ENCODE measurements at regions not wholly inside any gene's neighbourhood (a gene's known extent, or its start where the extent isn't known, plus 50 kb on each side); places are given as distances from the start of the nearest gene placed in this dataset.

DNA sequence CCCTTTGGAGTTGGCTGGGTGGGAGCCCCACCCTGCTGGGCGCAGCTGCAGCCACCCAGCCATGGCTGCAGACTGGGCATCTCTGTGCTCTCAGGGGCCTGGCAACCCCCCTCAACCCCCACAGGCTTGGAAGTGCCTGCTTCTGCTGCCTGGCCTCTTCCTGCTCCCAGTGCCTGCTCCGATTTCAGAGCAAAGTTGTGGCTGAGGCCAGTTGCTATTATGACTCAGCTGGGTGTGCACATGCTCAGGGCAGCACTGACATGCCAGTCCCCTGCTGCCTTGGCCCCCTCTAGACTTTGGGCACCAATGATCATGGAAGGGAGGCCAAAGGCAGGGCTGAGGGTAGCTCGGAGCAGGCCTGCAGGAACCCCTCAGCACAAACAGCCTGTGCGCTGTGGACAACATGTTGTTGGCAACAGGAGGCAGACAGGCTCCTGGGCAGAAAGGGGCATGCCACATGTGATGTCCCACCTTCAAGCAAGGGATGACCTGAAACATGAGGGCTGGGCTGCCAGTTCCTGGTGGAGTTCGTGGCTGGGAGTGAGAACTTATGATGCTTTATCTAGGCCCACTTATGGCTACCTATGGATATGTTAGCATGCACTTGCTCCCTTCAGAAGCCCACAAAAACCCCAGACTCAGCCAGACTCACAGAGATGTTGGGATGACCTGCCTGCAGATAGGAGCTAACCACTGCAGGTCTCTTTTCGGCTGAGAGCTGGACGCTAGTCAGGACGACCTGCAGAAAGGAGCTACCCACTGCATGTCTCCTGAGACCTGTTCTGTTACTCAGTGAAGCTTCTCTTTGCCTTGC, 96.4 kb upstream of the AMOTL1 start:
- no peak for DNase-seq

DNA sequence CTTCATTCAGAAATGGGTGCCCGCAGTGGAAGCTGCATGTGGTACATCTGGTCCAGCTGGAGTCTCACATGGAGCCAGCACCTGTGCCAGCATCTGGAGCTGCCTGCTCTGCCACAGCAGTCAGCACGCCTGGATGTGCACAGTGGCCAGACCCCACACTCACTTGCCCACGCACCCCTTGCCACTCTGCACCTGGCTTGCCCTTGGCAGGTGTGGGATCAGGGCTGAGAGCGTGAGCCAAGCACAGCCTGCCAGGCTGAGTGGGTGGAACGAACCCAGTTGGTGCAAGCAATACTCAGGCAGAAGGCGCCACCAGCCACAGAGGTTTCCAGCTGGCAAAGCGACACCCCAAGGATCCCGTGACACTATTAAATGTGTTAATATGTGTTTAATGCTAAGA, 95.5 kb upstream of the AMOTL1 start:
- DNase-seq, result no peak

DNA sequence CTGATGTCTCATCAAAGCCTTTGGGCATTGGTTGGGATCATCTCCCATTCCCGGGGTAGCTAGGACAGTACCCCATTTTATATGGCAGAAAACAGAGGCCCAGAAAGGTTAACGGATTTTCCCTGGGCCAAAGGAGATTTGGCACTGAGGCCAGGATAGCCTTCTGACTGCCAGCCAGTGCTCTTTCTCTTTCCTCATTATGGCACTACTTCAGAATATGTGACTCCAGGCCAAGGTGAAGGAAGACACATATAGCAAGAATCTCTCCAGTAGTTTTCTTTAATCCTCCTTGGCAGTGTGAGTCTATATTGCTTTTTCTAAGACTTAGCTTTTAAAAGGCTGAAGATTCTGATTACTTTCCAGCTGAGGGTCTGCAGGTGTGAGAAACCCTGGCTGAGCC, 94.8 kb upstream of the AMOTL1 start:
- no peak for DNase-seq

DNA sequence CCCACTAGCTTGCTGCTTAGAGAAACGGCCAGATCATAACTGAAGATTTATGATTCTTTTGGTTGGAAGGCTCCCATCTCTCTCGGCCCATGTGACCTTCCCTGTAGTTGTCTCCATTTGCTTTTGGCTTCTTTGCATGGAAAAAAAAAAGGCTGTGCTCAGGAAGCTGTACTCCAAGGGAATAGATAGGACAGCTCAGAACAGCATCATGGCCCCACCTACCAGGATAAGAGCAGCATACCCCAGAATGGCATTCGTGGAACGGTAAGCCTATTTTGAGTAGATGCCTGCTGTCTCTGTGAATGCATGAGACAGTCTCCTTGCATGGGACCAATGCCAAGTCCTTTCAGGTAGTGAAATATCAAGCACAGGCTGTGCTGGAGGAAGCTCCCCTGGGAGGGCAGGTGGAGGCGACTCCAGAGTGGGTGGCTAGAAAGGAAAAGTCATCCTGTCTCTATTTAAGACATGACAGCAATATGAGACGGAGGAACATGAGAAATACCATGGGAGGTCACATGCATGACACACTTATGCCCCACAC, 94.1 kb upstream of the AMOTL1 start:
- peak; percentile 47 for DNase-seq

DNA sequence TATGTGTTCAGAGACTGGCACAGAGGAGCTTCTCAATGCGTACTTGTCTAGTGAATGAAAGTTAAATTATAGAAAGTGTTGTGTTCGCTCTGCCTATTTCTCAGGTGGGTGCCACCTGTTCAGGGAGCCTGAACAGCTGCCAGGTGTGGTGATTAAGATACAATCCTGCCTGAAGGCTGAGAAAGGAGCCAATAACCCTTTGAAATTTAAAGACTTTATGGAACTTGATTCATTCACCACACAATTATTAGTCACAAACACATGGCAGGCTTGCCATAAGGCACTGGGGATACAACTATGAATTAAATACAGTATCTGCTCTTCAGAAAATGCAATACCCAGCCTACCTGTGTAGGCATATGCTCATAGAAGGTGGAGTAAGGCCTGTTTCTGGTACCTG, 92.9 kb upstream of the AMOTL1 start:
- no peak for DNase-seq

DNA sequence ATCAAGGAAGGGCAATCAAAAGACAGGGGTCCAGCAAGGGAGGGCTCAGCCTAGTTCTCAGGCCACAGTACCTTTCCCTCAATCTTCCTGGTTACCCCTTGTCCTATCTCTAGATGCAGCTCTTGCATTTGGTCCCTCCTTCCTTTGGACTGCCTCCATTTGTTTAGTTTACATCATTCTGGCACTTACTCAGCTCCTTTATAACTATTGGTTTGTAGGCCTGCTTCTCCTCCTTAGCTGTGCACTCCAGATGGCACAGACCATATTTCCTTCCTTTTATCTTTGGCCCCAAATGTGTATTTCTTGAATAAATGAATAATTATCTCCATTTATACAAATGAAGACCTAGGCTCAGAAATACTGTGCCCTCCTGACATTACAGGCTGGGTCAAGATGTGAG, 92.3 kb upstream of the AMOTL1 start:
- DNase-seq, result no peak

DNA sequence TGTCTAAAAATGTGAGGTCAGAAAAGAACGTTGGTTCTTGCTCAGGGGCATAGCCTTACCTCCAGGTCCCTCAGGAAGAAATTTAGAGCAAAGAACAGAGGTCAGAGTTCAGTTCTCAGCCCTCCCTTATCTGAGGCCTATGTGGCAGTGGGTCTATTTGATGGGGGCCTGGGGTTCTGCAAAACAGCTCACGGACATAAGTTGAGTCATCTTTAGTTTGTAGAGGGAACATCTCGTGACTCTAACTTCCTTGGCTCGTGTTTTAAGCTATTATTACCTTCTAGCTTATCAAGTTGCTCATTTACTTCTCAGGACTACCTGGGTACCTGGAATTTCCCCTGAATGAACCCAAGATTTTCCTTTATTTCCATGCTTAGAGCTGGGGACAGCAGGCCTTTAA, 91.3 kb upstream of the AMOTL1 start:
- no peak for DNase-seq

DNA sequence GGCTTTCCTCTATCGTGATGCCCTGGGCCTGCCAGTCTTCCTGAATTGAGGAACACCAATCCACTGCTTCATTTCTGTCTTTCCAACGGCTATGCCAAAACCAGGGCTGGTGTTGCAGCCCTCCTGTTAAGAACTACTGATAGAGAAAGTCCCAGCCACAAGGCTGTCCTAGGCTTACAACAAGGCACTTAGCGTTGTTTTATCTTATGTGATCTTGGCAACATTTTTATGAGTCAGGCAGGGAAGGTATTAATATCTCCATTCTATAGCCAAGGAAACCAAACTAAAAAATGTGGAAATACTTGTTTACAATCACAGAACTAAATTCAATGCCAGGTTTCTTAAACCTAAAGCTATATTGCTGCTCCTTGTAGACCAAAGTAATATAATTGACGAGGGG, 89.9 kb upstream of the AMOTL1 start:
- DNase-seq, result no peak

DNA sequence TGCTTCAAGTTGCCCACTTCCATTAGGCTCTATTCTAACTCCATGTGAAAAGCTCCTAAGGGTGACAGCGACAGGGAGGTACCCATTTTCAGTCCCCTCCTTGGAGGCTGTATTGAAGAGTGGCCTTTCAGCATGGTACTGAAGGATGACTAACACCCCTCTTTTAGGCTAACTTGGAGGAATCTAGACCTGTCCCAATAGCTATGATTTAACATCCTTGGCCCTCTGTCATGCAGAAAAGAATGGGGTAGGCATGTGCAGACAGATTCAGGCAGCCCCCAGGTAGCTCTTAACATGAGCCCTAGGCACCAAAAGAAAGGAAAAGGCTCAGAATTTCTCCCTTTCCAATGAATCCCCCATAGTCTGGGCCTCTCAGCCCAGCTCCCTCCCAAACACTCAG, 89.3 kb upstream of the AMOTL1 start:
- DNase-seq, result no peak

DNA sequence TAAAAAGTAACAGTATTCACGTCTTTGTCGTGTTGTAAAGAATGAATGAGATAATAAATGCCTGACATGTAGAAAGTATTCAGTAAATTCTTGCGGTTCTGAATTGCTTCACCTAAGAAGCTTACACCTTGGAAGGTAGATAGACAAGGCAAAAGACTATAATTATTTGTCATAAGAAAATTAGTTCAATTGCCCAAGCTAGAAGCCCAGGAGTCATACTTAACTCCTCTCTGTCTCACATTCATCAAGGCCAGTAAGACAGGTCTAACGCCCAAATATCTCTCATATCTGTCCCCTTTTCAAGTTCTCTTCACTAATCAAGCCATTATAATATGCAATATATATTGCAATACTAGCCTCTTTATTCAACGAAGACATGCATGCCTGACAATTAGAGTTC, 87.7 kb upstream of the AMOTL1 start:
- no peak for DNase-seq

DNA sequence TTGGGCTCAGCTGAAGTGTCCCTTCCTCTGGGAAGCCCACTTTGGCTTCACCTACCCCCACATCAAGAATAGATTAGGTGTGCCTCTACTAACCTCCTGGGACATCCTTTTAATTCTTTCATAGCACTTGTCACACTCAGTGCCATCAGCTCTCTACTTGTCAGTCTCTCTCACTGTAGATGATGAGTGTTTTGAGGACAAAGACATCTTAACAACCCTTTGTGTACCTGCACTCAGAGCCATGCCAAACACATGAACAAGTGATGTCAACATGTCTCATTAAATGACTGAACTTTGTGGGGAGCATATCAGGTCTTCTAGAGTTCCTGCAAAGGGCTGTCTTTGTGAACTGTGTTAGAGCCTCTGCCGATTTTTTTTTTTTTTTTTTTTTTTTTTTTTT, 87.0 kb upstream of the AMOTL1 start:
- DNase-seq, result no peak

DNA sequence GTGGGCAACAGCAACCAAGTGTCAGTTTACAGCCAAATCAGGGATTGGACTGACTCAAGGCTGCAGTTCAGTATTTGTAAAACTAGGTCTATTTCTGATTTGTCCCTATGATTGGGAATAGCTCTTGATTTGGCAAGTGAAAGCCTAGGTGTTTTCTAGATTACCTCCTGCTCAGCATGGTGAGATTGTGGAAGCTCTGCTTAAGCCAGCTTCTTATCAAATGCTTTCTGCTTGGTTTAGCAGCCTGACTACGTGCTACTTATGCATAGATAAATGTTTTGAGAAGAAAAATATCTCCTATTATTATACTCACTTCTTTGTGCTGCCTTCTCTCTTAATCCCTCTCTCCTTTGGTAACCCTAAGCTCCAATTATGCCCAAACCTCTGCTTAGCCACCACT, 86.3 kb upstream of the AMOTL1 start:
- no peak for DNase-seq

DNA sequence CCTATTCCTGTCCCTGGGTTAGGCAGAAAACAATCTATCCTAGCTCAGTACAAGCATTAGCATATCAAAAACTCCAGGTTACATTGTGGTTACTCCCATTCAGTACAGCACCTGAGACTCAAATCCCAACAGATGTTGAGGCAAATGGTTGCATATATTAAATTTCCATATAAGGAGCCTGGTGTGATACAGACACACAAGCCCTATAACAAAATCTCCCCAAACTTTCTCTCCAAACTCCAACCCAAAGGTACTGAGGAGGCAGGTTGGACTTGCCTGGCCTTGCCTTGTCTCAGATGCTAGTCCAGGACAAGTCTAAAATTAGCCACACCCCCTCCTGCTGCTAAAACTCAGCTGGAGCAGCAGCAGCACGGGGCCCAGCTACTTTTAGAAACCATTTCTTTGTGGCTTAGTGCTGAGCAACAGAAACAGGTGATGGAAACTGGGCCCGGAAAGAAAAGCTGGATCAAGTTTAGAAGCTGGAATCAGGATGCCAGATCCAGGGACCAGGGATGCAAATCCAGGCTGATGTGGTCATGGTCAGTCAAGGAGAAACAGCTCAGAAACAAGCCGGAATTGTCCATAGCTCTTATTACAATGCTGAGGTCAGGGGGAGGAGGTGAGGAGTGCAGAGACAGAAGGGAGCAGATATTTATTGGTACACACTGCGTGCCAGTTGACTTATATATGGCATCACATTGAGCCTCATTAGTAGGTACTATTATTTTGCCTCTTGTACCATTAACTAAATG, 73.7 kb upstream of the AMOTL1 start:
- no peak for DNase-seq

DNA sequence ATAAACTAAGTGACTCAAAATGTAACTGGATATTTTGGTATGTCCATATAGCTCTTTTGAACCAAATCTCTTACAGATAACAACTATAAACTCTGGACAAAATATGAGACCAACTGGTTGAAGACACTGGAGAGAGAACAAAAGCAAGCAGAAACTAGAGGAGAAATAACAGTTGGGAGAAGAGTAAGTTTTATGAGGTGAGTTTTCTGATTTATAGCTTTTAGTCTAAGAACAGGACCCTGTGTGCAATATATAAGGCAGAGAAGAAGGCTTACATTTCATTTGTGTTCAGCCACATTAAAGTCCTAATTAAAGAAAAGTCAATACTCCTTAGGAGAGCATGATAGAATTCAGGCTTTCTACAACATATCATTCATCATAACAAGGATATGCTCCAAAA, 71.0 kb upstream of the AMOTL1 start:
- no peak for DNase-seq

DNA sequence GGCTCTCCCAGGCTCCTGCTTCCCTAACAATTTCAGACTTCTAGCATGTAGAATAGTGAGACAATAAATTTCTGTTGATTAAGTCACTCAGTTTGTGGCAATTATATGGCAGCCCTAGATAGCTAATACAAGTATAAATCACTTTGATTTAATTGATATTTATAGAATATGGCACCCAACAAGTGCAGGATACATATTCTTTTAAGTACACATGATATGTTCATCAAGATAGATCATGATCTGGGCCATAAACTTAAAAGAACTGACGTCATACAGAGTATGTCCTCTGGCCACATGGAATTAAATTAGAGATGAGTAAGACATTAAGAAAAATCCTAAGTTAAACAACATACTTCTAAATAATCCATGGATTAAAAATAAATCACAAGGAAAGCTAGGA, 67.5 kb upstream of the AMOTL1 start:
- no peak for DNase-seq

DNA sequence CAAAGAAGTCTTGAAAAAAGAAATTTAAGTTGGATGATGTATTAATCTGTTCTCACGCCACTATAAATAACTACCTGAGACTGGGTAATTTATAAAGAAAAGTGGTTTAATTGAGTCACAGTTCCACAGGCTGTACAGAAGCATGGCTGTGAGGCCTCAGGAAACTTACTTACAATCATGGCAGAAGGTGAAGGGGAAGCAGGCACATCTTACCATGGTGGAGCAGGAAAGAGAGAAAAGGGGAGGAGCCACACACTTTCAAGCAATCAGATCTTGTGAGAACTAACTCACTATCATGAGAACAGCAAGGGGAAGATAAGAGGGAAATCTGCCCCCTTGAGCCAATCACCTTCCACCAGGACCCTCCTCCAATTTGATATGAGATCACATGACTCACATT, 65.7 kb upstream of the AMOTL1 start:
- no peak for DNase-seq

DNA sequence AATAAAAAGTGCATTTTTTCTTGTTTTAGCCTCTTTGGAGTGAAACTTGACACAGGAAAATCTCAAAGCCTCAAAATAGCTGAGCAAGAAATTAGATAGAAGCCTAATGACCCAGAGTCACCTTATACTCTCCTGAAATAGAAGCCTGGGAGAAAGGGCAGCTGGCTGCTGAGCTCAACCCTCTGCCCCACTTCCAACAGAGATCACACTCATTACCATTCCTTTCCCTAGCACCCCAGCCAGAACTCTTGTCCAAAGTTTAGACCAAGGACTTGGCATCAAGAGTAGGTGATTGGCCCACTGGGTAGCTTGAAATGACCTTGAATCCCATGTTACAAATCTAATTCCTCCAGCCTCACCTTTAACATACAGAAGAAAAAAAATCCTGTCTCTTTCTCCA, 62.7 kb upstream of the AMOTL1 start:
- no peak for DNase-seq

DNA sequence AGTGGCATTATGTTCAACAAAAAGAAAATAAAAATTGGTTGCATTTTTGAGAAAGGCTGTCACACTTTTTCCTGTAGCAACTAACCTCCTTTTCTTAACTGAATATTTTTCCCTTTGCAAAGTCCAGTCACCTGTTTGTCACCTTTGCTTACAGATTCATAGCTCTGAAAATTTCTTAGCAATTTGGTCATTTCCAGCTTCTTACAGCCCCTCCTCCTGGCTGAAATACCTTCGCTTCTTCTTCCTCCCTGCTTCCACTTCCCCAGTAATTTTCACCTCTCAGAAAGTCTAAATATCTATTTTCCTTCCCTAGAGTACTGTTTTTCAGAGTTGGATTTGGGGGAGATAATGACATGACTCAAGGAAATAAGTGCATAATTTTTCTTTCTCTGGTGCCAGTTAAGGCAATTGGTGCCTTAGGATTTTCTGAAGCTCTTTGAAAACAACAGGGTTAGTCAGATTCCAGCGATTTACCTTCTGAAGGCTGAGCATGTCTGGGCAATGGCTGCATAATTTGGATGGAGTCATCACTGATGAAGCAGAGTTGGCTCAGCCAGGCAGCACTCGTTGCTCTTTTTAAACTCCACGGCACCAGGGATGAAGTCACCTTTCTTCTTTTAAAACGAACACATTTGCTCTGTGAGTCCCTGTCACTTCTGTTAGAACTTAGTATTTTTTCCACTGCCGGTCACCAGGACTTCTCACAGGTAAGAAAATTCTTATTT, 62.1 kb upstream of the AMOTL1 start:
- DNase-seq, result no peak

DNA sequence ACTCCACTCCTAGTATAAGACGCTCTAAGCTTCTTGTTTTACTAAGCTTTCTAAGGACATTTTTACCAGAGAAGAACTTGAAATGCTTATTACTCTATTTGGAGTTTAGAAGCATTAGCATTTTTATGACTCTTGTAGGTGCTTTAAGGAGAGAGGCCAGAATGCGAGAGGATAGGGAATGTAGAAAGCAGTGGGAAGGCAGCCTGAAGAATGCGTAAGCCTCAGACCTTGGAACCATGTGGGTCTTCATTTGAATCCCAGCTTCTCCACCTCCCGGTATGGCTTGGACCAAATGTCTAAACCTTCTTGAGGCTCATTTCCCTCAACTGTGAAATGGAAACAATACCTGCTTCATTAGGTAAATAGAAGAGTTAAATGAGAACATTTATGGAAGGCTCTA, 60.0 kb upstream of the AMOTL1 start:
- no peak for DNase-seq

DNA sequence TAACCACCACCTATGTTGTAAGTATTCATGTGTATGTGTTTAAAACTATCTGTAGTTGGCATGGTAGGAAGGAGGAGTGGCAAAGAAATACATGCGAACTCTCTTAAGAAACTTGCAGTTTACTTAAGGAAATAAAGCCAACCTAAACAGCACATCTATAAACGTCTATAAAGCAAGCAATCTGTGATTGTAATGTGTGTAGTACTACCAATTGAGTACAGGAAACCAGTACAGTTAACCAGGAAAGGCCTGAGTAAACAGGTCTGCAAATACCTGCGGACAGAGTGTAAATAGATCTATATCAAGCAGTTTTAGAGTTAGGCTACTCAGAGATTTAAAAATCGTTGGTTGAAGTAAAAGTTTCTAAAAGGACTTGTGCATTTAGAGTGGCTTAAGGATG, 59.5 kb upstream of the AMOTL1 start:
- DNase-seq, result no peak

DNA sequence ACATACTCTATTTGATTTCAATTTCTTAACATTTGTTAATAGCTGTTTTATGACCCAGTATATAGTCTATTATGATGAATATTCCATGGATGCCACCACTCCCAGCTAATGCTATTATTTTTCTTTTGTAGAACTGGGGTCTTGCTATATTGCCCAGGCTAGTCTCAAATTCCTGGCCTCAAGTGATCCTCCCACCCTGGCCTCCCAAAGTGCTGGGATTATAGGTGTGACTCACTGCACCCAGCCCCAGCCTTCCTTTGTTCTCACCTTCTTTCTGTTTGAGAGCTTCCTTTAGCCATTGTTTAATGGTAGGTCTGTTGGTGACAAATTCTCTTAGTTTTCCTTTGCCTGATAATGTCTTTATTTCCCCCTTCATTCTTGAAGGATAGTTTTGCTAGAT, 52.9 kb upstream of the AMOTL1 start:
- no peak for DNase-seq

DNA sequence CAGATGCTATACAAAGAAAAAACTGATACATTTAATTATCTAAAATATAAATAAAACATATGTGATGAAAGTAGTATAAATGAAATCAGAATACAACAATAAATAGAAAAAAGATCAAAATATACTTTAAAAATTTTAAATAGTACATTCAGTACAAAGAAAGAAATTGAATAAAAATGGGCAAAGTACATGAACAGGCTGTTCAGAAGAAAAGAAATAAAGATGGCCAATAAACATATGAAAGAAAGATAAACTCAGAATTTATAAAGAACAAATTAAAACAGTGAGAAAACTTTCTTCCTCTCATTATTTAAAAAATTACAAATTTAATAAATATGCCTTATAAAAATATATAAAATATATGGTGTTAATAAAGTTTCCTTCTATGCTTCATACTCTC, 50.5 kb upstream of the AMOTL1 start:
- no peak for DNase-seq

All from COR-L47 (cell line).